ENCODE measurements at regions not wholly inside any gene's neighbourhood (a gene's known extent, or its start where the extent isn't known, plus 50 kb on each side); places are given as distances from the start of the nearest gene placed in this dataset.

GRCh38 chr3:117181222-117181621, 471.6 kb downstream of the TUSC7 start:
- Histone ChIP-seq H3K27ac (no peak overlapping the region), H3K36me3 (no peaks in the 10 kb centered on the region), H3K4me1 (replicated peaks) (no peaks in the 10 kb centered on the region), H3K27me3 (replicated peaks; ENCODE audit: insufficient read depth) (no peaks in the 10 kb centered on the region), H3K4me3 (no peak overlapping the region), H3K9me3 (no peaks in the 10 kb centered on the region)
- no peak for TF ChIP-seq CTCF (IDR thresholded peaks at IDR 0.05)
- no peak for TF ChIP-seq POLR2A (IDR thresholded peaks at IDR 0.05)
- no peak for TF ChIP-seq POLR2AphosphoS5 (IDR thresholded peaks at IDR 0.05)
- WGBS, result 30% methylated on average over 1 of the region's 1 CpG
- intact Hi-C loops (cut with DNase I), result no loop called here
- no peak for DNase-seq (ENCODE audit: low spot score)

- Histone ChIP-seq H3K27ac (no peak overlapping the region), H3K27me3 (replicated peaks; ENCODE audit: insufficient read depth) (no peaks in the 10 kb centered on the region), H3K36me3 (no peaks in the 10 kb centered on the region), H3K9me3 (no peaks in the 10 kb centered on the region), H3K4me1 (replicated peaks) (no peaks in the 10 kb centered on the region), H3K4me3 (no peak overlapping the region)
- TF ChIP-seq CTCF (IDR thresholded peaks at IDR 0.05) (no peak), POLR2A (IDR thresholded peaks at IDR 0.05) (no peak), POLR2AphosphoS5 (IDR thresholded peaks at IDR 0.05) (no peak)
- intact Hi-C loops (cut with DNase I), result no loop called here
- DNase-seq (ENCODE audit: low spot score), result no peak
- 50% methylated on average over 4 of the region's 4 CpGs for WGBS
Observed at GRCh38 chr3:117184574-117184973, 475.0 kb downstream of the TUSC7 start.

GRCh38 chr3:117191245-117191644, 481.7 kb downstream of the TUSC7 start:
- Histone ChIP-seq H3K27me3 (replicated peaks; ENCODE audit: insufficient read depth) (no peaks in the 10 kb centered on the region), H3K4me3 (no peak overlapping the region), H3K9me3 (no peaks in the 10 kb centered on the region), H3K27ac (no peak overlapping the region), H3K36me3 (no peaks in the 10 kb centered on the region), H3K4me1 (replicated peaks) (no peaks in the 10 kb centered on the region)
- 83% methylated on average over 1 of the region's 1 CpG for WGBS
- TF ChIP-seq CTCF (IDR thresholded peaks at IDR 0.05), result no peak
- no peak for TF ChIP-seq POLR2A (IDR thresholded peaks at IDR 0.05)
- no peak for TF ChIP-seq POLR2AphosphoS5 (IDR thresholded peaks at IDR 0.05)
- intact Hi-C loops (cut with DNase I), result no loop called here
- no peak for DNase-seq (ENCODE audit: low spot score)

GRCh38 chr3:117192888-117193287, 483.3 kb downstream of the TUSC7 start:
- H3K27me3 ChIP-seq (replicated peaks; ENCODE audit: insufficient read depth), result no peaks in the 10 kb centered on the region
- 92% methylated on average over 8 of the region's 8 CpGs for WGBS
- H3K9me3 ChIP-seq, result no peaks in the 10 kb centered on the region
- H3K4me3 ChIP-seq, result no peak overlapping the region
- TF ChIP-seq CTCF (IDR thresholded peaks at IDR 0.05), result no peak
- no peak for TF ChIP-seq POLR2A (IDR thresholded peaks at IDR 0.05)
- no peak for TF ChIP-seq POLR2AphosphoS5 (IDR thresholded peaks at IDR 0.05)
- H3K27ac ChIP-seq, result no peak overlapping the region
- DNase-seq (ENCODE audit: low spot score), result no peak
- intact Hi-C loops (cut with DNase I), result no loop called here
- H3K4me1 ChIP-seq (replicated peaks), result no peaks in the 10 kb centered on the region
- no peaks in the 10 kb centered on the region for H3K36me3 ChIP-seq

- no peaks in the 10 kb centered on the region for H3K9me3 ChIP-seq
- H3K36me3 ChIP-seq, result no peaks in the 10 kb centered on the region
- H3K4me1 ChIP-seq (replicated peaks), result no peaks in the 10 kb centered on the region
- no peak for TF ChIP-seq POLR2AphosphoS5 (IDR thresholded peaks at IDR 0.05)
- 92% methylated on average over 2 of the region's 2 CpGs for WGBS
- no peak overlapping the region for H3K27ac ChIP-seq
- intact Hi-C loops (cut with DNase I), result no loop called here
- H3K27me3 ChIP-seq (replicated peaks; ENCODE audit: insufficient read depth), result no peaks in the 10 kb centered on the region
- H3K4me3 ChIP-seq, result no peak overlapping the region
- DNase-seq (ENCODE audit: low spot score), result no peak
Observed at GRCh38 chr3:117193390-117193789, 483.8 kb downstream of the TUSC7 start.

Data from prostate gland (tissue), 2 donors.